IPS-18c (cell line): ENCODE measurements at regions not wholly inside any gene's neighbourhood (a gene's known extent, or its start where the extent isn't known, plus 50 kb on each side); places are given as distances from the start of the nearest gene placed in this dataset.
"Not testable (repeated sequence)": the region's sequence is repeated elsewhere in the genome, so short reads cannot be mapped to it uniquely, and the experiment has no call there.

Experiments used
- H3K4me3 ChIP-seq: 2 replicates; pipeline ENCODE4 v1.7.0; 2013; ENCODE audit warnings: low read depth, mild to moderate bottlenecking, low read length, moderate library complexity; ENCODE audit not compliant: insufficient read depth
- H3K9me3 ChIP-seq: one replicate; pipeline ENCODE4 v1.6.1; 2013; ENCODE audit warnings: mild to moderate bottlenecking, low read length, moderate library complexity; ENCODE audit not compliant: control insufficient read depth, insufficient read depth

DNA sequence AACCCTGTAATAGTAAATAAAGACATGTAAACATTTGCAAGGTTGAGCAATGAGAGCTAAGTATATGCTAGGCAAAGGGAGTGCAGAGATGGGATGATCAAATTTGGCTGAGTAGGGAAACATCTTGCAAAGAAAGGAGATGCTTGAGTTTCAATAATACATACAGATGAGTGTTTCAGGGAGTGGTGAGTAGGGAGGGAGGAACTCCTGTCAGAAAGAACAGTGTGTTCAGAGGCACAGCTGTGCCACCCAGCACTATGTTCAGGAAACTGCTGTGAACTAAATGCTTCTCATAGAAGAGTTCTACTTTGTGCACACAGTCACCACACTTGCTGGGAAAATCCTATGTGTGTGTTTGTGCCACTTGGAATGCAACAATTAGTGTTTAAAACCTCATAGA lies 1077.1 kb downstream of the UQCRFS1 start:
- no peak overlapping the region for H3K4me3 ChIP-seq
- H3K9me3 ChIP-seq = no peaks in the 10 kb centered on the region

GRCh38 chr19:28134311-28134710 lies 1078.6 kb downstream of the UQCRFS1 start:
- no peaks in the 10 kb centered on the region for H3K9me3 ChIP-seq
- H3K4me3 ChIP-seq = no peak overlapping the region

GRCh38 chr19:28130881-28131280 lies 1082.1 kb downstream of the UQCRFS1 start:
- H3K4me3 ChIP-seq, H3K9me3 ChIP-seq: not testable (repeated sequence)

DNA sequence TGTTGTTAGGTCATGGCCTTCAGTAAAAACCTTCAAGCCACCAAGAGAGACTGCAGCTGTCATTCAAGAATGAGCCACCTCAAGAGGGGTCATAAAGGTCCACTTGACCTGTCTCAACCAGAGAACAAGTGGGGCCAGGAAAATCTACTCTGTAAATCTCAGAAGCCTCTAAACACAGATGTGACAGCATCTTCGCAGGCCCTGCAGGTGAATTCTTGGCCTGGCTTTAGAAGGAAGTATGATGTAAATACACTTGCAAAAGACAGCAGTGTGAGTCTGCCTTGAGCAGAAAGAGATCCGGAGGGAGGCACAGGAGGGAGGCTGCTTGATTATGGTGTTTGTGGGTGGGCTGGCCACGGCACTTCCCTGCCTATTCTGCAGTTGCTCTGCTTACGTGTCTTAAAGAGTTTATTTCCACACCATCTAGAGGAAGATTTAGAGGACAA lies 1082.9 kb downstream of the UQCRFS1 start:
- no peak overlapping the region for H3K4me3 ChIP-seq

GRCh38 chr19:28128341-28128740 lies 1084.6 kb downstream of the UQCRFS1 start:
- H3K4me3 ChIP-seq = no peak overlapping the region
- no peaks in the 10 kb centered on the region for H3K9me3 ChIP-seq

More for the DNA sequence above, 1082.9 kb downstream of the UQCRFS1 start:
- H3K9me3 ChIP-seq = no peaks in the 10 kb centered on the region

DNA sequence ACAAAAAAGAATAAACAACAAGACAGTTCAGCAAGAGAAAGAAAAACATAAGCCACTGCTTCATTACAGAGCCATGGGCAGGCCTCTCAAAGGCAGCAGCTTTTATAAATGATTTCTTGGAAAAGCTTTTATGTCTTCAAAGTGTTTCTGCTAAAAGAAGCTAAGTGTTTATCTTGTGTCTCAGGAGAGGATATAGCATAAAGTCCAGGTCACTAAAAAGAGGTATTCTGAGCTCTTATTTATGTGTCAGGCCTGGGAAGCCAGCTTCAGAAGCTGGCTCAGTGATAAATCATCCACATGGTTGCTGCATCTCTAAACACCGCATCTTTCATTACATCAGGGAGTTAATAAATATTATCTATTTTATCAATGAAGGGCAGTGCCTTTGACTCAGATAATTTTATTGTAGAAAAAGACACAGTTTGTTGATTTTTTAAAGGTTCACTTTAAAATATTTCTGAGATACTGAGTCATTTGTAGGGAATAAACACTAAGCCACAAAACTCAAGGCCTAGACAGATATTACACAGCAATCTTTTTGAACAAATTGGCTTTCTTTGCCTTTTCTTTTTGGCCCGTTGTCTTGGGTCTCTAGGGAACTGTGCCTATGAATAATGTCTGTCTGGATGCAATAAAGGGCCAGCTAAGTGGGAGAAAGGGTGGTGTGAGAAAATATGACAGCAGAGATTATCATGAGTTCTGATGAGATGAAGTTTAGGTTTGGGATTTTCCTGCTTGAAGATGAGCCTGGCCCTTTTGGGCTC lies 1086.6 kb downstream of the UQCRFS1 start:
- H3K9me3 ChIP-seq = no peaks in the 10 kb centered on the region

DNA sequence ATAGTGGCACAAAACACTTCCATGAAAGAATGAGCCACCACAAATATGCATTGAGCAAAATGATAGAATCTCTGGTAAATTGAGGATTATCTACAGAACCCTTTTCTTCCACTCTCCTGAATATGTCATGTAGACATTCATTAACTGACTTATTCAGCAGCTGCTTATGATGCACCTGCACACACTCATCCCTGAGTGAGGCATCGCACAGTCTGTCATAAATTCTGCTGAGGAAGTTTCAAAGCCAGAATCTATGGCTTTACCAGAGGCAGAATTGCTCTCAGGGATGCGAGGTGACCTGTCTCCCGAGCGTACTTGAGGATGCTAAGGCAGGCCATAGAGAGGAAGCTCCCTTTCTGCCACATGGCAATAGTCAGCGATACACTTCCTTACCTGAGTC lies 1090.2 kb downstream of the UQCRFS1 start:
- H3K4me3 ChIP-seq = no peak overlapping the region

More for the DNA sequence above, 1086.6 kb downstream of the UQCRFS1 start:
- no peak overlapping the region for H3K4me3 ChIP-seq

DNA sequence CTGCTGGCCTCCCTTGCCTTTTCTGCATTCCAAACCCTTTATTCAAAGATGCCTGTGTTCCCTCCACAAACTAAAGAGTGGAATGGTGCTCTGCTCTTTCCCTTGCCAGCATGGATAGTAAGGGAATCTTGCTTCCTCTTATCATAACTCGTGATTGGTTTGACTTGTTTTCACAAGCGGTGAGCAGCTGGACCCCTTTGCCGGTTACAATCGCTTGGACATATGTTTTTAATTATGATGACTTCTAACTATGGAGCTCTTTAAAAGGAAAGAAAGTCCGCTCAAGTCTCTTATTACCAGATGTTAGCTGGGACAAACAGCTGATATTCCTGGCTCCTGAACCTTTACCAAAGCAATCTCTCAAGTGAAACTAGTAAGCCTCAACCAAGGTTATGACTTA lies 1094.7 kb downstream of the UQCRFS1 start:
- Histone ChIP-seq H3K4me3 (no peak overlapping the region), H3K9me3 (no peaks in the 10 kb centered on the region)

More for the DNA sequence above, 1090.2 kb downstream of the UQCRFS1 start:
- H3K9me3 ChIP-seq = no peaks in the 10 kb centered on the region

- Histone ChIP-seq H3K4me3 (no peak overlapping the region), H3K9me3 (no peaks in the 10 kb centered on the region)
These were observed 1095.8 kb downstream of the UQCRFS1 start for GRCh38 chr19:28117143-28117542.

DNA sequence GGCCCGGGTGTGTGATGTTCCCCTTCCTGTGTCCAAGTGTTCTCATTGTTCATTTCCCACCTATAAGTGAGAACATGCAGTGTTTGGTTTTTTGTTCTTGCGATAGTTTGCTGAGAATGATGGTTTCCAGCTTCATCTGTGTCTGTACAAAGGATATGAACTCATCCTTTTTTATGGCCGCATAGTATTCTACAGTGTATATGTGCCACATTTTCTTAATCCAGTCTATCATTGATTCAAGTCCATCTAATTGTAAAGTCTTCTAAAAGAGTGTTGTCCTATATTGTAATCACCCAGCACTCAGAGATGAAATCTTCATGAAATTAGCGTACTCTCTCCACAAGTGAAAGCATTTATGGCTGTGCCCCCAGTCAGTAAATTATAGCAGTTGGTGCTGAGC lies 1096.6 kb downstream of the UQCRFS1 start:
- H3K9me3 ChIP-seq = not testable (repeated sequence)

DNA sequence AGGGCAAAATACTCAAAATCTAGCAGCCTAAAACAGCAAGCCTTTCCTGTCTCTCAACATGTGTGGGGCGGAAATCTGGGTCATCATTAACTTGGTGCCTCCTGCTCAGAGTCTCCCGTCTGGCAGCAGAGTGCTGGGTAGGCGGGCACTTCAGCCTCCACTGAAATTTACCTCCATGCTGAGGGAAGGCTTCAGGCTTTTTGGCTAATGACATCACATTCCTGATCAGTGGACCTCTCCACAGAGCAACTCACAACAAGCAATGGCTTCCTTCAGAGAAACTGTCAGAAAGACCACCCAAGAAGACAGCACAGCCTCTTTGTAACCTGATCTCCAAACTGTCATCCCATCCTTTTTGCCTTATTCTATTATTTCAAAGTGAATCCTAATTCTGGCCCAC lies 1109.0 kb downstream of the UQCRFS1 start:
- no peaks in the 10 kb centered on the region for H3K9me3 ChIP-seq
- H3K4me3 ChIP-seq = no peak overlapping the region

More for the DNA sequence above, 1096.6 kb downstream of the UQCRFS1 start:
- H3K4me3 ChIP-seq = not testable (repeated sequence)

DNA sequence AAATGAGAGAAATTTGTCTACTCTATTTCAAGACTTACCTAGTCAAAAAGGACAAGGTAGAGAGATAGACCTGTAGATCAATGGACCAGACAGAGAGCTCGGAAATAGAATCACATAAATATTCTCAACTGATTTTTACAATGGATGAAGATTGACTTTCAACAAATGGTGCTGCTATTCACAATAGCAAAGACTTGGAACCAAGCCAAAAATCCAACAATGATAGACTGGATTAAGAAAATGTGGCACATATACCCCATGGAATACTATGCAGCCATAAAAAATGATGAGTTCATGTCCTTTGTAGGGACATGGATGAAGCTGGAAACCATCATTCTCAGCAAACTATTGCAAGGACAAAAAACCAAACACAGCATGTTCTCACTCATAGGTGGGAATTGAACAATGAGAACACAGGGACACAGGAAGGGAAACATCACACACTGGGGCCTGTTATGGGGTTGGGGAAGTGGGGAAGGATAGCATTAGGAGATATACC lies 1128.2 kb downstream of the UQCRFS1 start:
- not testable (repeated sequence) for H3K9me3 ChIP-seq

DNA sequence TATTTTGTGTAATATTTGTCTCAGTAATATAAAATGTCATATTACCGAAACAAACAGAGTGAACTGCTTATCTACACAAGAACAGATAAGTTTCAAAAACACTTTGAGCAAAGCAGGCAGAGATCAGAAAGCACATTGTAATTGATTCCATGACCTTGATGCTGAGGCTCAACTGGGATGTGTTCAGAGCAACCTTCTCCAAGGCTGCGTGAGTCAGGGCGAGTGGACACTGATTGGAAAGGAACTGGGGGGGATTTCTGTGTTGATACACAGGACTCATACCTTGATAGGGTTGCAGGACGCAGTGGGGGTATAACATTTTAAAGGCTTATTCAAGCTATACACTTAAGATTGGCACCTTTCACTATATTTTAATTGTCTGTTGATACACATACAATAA lies 1136.3 kb downstream of the UQCRFS1 start:
- H3K4me3 ChIP-seq = no peak overlapping the region

More for the DNA sequence above, 1128.2 kb downstream of the UQCRFS1 start:
- H3K4me3 ChIP-seq = not testable (repeated sequence)

DNA sequence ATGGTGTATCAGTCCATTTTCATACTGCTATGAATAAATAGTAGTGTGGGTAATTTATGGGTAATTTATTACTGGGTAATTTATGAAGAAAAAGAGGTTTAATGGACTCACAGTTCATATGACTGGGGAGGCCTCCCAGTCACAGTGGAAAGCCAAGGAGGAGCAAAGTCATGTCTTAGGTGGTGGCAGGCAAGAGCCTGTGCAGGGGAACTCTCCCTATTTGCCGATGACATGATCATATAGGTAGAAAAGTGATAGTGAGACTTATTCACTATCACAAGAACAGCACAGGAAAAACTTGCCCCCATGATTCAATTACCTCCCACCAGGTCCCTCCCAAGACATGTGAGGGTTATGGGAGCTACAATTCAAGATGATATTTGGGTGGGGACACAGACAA lies 1137.7 kb downstream of the UQCRFS1 start:
- H3K9me3 ChIP-seq = no peaks in the 10 kb centered on the region
- no peak overlapping the region for H3K4me3 ChIP-seq

More for the DNA sequence above, 1136.3 kb downstream of the UQCRFS1 start:
- H3K9me3 ChIP-seq = no peaks in the 10 kb centered on the region

GRCh38 chr19:28074773-28075172 lies 1138.2 kb downstream of the UQCRFS1 start:
- H3K4me3 ChIP-seq = no peak overlapping the region
- no peaks in the 10 kb centered on the region for H3K9me3 ChIP-seq

GRCh38 chr19:28067882-28068281 lies 1145.1 kb downstream of the UQCRFS1 start:
- Histone ChIP-seq H3K9me3 (no peaks in the 10 kb centered on the region), H3K4me3 (no peak overlapping the region)

GRCh38 chr19:28066988-28067387 lies 1146.0 kb downstream of the UQCRFS1 start:
- H3K9me3 ChIP-seq = no peaks in the 10 kb centered on the region
- H3K4me3 ChIP-seq = no peak overlapping the region

DNA sequence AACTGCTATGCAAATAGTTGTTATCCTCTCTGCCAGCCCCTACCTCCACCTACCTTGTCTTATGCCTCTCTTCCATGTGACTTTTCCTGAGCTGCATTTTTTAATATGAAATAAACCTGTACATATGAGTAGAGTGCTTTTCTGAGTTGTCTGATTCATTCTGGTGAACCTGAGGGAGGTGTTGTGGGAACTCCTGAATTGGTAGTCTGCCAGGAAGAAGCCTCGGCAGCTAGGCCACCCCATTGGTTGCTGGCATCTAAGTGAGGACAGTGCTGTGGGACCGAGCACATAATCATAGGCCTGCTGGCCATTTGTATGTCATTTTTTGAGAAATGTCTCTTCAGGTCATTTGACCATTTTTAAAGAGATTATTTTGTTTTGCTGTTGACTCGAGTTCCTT lies 1146.8 kb downstream of the UQCRFS1 start:
- no peaks in the 10 kb centered on the region for H3K9me3 ChIP-seq

DNA sequence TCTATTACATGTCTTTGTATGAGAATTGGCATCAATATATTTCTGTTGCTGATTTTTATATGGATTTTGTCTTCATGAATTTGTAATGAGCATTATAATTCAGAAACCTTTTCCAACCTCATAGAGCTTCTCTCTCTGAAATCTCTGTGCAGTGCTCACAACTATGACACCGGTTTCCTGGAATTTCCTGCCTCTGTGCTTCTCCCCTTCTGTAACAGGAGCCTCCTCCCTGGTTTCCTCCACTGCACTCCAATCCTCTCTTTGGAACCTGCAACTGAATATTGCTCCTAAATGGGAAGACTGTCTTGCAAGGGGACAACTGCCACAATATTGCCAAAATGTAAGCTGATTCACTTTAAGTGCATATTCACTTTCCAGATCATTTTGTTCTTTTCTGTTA lies 1147.9 kb downstream of the UQCRFS1 start:
- Histone ChIP-seq H3K4me3 (no peak overlapping the region), H3K9me3 (no peaks in the 10 kb centered on the region)

More for the DNA sequence above, 1146.8 kb downstream of the UQCRFS1 start:
- H3K4me3 ChIP-seq = no peak overlapping the region
